GM18507 (cell line): ENCODE measurements at regions not wholly inside any gene's neighbourhood (a gene's known extent, or its start where the extent isn't known, plus 50 kb on each side); places are given as distances from the start of the nearest gene placed in this dataset.

Experiments
- DNase-seq: peaks from one replicate; pipeline ENCODE4 v3.0.0; 2011; ENCODE audit warnings: low read depth; ENCODE audit not compliant: insufficient read length; ENCODE audit errors: extremely low spot score
- FAIRE-seq: peaks from 2 replicates; lab custom pipeline; 2011; peaks lifted over from hg19 to GRCh38; lab: Jason Lieb, UNC

DNA sequence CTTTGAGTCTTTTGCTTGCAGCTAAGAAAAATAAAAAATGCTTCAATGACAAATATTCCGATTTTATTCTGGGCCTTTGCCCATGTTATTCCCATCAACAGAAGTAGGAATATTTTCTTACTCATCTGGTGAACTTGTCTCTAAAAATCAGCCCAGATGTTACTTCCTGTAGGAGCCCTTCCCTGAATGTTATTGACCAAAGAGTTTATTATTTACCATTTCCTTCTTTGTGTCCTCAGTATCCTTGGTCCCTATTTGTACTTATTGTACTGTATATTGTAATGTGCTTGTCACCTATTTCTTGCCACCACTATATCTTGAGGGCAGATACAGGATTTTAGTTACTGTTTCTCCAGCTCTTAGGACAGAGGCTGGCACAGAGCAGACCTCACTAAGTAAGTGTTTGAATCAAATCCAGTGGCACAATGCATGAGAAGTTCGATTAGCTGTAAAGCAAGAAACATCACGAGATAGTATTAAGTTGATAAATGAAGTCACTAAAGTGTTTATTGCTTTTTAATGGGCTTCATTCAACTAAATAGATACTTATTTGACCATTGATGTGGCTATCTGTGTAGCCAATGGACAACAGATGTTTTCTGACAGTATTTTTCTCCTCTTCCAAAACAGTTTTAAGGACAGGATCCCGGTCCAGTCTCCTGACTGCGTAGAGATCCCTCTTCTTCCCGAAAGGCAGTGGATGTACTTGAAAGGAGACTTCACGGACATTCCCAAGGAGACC lies 109.1 kb downstream of the DDX1 start:
- no peak for FAIRE-seq
- DNase-seq: no peak

DNA sequence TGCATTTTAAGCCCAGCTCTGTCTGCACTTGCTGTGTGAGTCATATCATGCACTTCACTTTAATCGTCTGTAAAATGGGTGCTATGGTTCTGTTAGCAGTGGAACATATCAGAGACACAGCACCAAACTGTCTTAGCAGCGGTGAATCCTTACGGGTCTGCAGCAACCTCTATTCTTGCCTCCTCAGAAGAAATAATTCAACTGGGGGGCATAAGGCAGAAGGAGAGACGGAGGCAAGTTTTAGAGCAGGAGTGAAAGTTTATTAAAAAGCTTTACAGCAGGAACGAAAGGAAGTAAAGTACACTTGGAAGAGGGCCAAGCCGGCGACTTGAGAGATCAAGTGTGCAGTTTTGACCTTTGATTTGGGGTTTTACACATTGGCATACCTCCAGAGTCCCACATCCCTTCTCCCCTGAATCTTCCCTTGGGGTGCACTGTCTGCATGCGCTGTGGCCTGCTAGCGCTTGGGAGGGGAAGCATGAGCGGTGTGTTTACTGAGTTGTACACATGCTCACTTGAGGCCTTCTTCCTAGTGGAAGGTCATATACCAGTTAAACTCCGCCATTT lies 109.8 kb downstream of the DDX1 start:
- FAIRE-seq: no peak
- no peak for DNase-seq

DNA sequence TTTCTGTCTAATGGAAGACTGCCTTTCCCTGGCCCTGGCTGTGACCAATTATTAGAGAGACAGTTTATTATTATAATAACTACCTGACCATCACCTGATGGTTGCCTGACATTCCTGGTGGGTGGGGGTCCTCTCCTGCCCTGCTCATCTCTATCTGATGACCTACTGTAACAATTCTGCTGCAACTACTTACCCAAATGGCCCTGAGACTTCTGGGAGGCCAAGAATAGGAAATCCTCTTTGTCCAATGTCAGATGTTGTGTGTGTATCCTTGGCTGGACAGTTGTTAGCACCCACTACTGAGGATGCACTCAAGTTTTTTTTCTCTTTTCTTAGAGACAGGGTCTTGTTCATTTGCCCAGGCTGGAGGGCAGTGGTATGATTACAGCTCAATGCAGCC lies 110.3 kb downstream of the DDX1 start:
- FAIRE-seq: no peak

DNA sequence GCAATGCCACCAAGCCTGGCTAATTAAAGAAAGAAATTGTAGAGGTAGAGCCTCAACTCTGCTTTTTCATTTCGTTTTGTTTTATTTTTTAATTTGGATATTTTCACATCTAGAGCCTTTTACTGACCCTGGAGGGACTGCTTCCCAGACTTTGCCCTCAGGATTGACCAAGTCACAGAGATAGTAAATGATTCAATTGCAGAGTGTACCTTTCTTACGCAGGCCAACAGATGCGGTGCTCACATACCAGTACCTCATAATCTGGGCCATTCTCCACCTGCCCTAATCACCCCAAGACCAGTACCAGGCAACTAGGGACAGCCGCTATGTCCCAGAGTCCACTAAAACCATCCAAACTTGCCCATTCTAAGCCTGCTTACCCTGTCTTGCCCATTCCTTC lies 110.8 kb downstream of the DDX1 start:
- no peak for FAIRE-seq
- no peak for DNase-seq

More for the DNA sequence above, 110.3 kb downstream of the DDX1 start:
- no peak for DNase-seq

DNA sequence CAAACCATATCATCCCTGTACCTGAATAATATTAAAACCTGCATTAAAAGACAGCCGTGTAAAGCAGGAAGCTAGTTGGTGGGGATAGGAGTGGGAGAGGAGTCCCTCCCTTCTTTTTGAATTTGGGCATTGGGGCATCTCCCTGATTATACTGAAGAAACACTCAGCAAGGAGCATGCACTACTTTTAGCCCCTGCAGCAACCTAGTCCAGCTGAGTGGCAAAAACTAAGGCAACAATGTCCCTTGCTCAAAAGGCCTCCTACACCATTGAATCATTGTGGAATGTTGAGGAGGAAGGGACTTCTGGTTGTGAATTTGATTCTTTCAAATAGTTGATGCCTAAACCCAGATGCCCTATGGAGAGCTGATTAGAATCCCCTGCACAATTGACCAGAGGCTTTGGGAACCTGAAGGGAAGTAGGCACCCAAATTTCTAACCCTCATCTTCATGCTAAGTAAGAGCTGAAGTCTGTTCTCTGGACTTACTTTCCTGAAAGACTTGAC lies 111.7 kb downstream of the DDX1 start:
- no peak for FAIRE-seq
- DNase-seq: no peak

DNA sequence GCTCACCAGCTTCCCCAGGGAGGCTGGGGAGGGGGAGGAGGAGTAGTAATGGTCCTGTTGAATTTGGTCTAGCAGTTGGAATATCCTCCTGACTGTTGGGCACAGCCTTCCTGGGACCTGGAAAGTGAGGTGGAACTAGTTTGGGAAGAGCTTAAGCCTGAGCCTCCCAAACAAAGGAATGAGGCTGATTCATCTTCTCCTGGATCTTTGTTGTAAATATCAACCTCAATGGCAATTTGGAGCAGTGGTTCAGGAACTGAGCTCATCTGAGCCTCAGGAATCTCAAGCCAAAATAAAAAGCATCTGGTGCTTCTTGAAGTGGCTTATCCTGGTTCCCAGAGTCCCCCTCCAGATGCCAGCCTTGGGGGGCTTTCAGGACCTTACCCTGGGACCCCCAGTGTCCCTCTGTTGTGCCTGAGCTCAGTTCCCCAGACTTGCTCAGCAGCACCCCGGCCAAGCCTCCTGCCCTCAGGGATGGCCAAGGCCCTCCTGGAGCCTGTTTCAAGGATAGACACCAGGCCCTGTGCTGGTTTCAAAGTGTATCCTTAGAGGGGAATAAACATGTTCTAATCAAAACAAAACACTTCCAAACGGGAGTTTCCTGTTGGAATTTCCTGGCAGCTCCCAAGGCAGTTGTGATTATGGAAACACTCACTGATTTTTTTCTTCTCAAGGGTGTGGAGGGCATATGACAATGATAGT lies 112.6 kb downstream of the DDX1 start:
- no peak for FAIRE-seq
- DNase-seq: no peak

DNA sequence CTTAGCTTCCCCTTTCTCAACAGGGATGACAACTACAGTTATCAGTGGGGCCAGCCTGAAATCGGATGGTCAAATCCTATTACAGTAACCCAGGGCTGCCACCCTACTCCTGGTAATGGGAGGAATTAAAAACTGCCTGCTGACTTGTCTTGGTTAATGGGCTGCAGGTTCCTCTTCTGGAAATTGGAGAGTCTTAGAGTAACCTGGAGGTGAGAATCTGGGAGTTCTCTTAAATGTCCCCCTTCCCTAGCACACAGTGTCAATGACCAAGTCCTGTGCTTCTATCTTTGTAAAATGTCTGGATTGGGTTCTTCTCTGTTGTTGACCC lies 113.1 kb downstream of the DDX1 start:
- FAIRE-seq (no peak), DNase-seq (no peak)

DNA sequence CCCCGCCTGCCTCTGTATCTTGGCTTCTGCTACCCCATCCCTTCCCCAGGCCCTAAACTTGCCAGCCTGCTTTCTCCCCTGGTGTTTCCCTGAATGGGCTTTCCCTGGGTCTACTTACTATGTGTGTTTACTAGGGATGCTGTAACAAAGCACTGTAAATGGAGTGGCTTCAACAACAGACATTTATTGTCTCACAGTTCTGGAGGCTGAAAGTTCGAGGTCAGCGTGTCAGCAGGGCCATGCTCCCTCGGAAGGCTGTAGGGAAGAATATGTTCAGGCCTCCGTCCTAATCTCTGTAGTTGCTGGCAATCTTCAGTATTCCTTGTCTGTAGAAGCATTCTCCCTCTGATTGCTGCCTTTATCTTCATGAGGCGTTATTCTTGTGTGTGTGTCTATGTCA lies 113.6 kb downstream of the DDX1 start:
- no peak for FAIRE-seq

DNA sequence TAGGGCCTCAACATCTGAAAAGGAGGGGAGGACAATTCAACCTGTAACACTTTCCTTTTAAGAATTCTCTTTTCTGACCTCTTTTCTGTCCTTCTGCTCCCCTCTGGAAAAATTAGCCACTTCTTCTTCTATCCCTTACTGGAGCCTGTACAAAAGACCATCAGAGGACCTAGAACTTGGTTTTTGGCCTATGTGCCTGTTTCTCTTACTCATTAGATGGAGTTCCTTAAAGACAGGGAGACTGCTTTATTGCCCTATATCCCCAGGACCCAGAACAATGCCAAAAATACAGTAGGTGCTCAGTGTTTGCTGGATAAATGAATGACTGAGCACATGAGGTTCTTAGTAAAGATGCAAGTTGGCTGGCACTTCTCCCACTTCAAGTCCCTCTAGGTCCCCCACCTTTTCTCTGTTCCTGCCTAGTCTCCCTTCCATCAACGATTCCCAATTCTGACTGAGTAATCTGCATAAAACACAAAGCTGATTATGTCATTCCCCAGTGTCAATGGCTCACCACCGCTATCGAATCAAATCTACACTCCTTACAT lies 114.2 kb downstream of the DDX1 start:
- FAIRE-seq: no peak

More for the DNA sequence above, 113.6 kb downstream of the DDX1 start:
- no peak for DNase-seq

DNA sequence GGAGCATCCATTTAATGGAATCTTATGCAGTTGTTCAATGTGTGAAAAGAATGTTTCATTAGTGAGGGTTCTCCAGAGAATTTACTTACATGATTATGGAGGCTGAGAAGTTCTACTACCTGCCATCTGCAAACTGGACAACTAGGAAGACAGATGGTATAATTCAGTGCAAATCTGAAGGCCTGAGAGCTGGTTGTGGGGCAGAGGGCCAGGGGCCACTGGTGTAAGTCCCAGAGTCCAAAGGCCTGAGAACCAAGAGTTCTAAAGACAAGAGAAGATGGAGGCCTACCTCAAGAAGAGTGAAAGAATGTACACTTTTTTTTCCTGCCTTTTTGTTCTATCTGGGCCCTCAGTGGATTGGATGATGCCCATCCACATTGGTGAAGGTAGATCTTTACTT lies 114.8 kb downstream of the DDX1 start:
- no peak for DNase-seq
- no peak for FAIRE-seq

More for the DNA sequence above, 114.2 kb downstream of the DDX1 start:
- DNase-seq: no peak

DNA sequence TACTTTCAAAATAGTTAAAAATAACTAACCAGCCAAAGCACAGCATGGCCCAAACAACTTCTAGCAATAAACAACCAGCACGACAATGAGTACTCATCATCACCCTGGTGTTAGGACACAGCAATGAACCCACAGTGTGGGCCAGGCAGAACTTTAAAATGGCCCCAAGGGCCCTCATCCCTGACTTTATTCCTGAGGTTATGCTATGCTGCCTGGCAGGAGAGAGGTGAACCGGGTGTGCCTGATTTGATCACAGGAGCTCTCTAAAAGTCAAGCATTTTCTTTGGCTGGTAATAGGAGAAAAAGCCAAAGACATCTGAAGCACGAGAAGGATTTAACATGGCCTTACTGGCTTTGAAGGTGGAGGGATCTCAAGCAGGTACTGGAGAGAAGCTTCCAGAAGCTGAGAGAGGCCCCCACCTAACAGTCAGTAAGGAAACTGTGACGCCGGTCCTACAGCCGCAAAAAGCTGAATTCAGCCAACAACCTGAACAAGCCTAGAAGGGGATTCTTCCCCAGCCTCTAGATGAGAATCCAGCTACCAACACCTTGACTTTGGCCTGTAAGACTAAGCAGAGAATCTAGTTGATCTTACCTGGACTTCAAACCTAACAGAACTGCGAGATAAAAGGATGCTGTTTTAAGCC lies 115.4 kb downstream of the DDX1 start:
- no peak for FAIRE-seq
- no peak for DNase-seq

DNA sequence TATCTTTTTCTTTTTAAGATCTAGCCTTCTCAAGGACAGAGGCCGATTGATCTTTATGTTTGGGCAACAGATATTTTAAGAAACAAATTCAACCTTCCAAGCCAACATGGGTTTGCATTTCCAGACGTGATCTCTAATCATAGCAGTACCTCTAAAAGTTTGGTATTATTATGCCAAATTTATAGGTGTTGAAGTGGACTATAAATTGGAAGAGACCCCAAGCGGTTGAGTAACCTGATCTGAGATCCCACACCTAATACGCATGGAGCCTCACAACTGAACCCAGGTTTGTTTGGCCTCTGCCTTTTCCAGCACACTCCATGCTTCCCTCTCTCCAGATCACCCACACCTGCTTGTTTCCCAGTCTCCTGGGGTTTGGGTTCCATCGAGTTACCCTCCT lies 116.5 kb downstream of the DDX1 start:
- FAIRE-seq: no peak
- DNase-seq: no peak

DNA sequence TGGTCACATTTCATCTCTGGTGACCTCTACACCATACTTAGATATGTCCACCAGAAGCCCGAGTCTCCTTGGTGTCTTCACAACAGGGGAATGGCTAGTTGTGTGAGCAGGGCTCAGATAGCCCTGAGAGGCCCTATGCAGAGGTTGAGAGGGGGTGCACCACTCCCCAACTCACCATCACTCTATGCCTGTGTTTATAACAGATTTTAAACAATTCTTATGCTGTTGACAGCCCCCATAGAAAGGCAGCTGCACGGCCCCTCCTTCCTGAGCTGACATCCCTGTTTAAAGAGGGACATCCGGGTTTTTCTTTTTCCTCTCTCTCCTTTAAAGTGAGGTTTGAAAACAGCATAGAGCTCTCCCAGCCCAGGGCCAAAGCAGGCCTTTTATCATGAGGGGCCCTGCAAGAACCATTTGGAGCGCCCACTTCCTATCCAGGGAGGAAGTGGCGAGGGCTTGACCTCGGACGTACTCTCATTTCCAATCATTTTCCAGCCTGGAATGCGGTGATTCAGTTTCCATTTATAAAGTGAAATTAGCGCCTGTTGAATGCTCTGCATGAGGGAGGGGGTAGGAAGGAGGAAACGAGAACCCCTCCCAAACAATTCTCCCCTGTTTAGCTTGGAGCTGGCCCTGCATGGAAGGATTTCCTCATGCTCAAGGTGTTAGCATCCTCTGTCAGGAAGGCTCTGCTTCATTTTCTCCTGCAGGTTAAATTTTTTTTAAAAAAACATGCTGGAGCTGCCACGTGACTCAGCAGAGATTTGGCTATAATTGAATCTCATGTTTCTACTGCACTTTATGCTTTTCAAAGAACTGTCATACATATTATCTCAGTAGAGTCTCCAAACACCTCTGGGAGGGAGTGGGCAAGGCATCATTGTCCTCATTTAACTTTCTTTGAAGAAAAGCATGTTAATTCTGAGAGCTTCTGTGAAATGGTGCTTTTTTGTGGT lies 117.5 kb downstream of the DDX1 start:
- DNase-seq: no peak
- FAIRE-seq: no peak

DNA sequence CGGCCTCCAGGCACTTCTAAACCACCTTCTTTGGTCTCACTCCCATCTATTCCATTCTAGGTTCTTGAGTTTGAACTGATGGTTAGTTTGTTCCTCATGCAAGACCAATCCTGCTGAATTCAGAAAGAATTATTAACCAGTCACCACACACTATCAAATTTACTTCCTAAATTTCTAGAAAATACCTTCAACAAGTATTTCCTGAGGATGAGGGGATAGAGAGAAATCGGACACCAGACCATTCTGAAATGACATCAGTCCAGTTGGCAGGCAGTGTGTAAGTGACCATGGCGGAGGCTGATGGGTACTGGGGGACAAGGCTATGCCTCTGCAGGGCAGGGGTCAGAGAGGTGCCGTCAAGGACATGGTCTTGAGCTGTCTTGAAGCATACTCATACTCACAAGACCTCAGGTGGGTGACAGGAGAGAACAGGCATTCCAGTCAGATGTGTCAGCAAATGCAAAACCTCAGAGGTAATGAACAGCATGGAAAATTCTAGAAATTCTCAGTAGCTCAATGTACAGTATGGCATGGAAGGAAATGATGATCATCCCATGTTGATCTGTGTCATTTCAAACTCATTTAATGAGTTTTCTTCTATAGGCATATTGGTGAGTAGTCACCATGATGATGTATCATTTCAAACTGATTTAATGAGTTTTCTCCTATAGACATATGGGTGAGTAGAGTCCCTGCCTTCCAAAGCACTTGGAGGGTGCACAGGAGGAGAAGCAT lies 119.6 kb downstream of the DDX1 start:
- no peak for DNase-seq
- FAIRE-seq: no peak

DNA sequence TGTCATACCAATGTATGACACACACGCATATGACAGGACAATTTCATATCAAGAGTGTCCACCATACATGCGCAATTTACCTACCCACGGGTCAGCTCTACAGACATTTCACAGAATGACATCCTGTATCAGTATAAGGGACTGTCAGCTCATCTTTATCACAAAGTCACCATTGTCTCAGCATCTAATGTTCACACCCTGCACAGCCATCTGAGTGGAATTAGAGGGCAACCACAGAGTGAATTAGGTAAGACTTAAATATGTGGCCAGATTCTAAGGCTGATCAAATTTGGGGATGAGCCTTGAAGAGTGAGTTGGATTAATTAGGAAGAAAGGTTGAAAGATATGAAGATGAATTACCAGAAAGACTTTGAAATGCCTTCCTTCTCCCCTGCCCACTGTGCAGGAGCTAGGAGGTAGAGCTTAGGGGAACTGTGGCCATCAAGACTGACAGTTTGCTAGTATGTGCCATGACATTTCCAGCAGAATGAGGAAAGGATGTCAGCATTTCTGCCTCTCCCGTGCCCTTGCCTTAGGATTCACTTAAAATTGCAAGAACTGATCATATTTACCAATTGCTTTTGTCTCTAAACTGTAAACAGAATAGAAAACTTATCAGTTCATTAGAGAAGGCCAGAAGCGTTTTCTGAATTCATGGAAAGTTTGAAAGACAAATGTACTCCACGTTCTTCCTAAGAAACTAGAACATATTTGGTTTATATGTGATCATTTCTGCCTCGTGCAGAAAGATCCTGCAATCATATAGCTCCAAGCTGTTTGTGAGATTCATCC lies 121.1 kb downstream of the DDX1 start:
- DNase-seq: no peak
- no peak for FAIRE-seq

DNA sequence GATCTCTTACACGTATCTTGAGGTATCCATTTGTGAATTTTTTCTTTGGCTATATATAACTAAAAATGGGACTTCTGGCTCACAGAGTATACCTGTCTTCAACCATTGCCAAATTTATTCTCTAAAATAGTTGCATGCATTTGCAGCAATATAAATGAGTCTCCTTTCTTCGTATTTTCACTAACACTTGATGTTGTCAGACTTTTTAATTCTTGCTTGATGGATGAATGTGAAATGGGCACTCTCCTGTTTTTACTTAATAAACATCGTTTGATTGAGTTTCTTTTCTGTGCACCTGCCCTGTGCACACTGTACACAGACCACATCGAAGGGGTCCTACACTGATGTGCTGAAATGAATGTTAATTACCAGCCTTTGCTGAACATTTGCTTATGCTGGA lies 121.8 kb downstream of the DDX1 start:
- no peak for DNase-seq
- no peak for FAIRE-seq

DNA sequence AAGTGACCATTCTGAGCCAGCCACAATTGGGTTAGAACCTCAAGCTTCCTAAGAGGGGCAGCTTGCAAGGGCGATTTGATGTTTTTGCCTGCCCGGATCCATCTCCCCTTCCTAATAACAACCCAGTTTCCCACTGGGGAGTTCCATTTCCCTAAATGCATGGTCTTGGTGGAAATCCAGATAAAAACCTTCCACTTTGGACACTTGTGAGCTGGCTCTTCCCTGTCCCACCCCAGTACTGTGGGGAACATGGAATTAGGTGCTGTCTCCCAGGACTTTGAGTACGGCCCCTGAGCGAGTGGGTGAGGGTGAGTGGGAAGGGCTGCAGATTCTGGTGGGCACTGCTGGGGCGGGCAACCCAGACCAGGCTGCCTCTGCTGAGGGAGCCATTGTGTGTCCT lies 122.3 kb downstream of the DDX1 start:
- FAIRE-seq (no peak), DNase-seq (no peak)

DNA sequence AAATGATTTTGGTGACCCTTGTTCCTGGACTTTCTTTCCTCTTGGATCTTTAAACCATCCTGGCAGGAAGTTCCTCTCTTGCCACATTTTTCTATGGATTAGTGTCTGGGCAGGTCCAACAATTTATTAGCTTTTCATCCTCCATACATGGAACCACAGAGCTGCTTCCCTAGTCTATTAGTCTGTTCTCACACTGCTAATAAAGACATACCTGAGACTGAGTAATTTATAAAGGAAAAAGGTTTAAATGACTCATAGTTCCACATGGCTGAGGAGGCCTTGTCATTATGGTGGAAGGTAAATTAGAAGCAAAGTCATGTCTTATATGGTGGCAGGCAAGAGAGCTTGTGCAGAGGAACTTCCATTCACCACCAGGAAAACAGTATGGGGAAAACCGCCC lies 122.9 kb downstream of the DDX1 start:
- DNase-seq (no peak), FAIRE-seq (no peak)
